T-helper 1 cell treated with Interleukin-12 subunit alpha and Interleukin-12 subunit beta and Interleukin-4 antibody, amounts not matched to agents 30 ng/mL and 1 ng/mL, for 36 hours (primary cell): ENCODE measurements at regions not wholly inside any gene's neighbourhood (a gene's known extent, or its start where the extent isn't known, plus 50 kb on each side); places are given as distances from the start of the nearest gene placed in this dataset.

Experiments used
- intact Hi-C: fragments of 100-400 bp; cut with micrococcal nuclease; formaldehyde crosslinking; loops from one replicate; pipeline ENCODE4 v1.15.1; 2024

DNA sequence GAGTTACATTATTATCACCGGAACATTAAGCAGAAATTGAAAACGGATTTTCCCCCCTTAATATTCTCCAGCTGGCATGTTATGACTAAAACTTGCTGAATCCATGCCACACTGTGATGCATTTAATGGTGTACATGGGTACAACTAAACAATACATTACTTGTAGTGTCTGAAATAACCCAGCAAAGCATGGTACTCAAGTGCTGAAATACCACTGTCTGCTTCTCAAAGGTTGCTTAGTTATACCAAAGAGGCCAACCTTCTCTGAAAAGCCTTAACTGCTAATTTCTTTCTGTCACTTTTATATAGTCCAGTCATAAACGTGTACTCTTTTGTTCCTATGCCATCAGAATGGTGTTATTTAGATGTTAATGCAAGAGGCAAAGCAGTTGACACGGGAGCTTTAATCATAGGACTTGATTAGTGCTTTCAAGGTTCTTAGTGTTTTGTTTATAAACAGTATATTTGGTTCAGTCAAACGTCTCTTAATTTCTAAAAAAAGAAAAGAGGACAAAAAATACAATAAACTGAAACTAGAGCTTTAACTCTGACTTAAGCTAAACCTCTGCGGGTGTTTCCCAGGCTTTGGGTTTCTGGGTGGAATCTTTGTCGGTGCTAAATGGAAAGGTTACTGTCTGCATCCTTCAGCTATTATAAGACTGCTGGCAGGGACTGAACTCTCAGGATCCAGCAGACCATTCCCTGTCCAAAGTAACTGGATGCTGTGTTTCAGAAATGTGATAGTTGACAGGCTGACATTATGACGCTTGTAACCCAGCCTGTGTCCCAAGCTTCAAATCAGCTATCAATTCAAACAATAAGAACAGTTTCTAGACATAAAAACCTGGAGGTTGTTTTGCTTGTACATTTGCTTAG lies 202.6 kb downstream of the PPP1R3A start:
- intact Hi-C loops: no loop called here

DNA sequence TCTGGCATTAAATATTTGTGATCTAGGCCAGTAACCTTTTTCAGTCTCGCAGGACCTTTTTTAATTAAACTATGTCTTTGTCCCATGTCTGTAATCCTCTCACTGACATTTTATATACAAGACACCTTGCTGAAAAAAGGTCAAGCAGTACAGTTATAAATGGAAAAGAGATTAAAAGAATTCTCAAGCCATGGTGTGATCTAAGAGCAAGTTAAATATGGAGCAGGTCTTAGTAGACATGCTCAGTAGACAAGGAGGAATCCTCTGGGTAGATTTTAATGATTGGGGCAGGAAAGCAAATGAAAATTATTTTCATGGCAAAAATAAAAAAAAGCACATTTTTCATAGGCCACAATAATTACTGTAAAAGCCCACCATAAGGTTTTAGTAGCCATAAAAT lies 203.5 kb downstream of the PPP1R3A start:
- intact Hi-C loops: no loop called here

DNA sequence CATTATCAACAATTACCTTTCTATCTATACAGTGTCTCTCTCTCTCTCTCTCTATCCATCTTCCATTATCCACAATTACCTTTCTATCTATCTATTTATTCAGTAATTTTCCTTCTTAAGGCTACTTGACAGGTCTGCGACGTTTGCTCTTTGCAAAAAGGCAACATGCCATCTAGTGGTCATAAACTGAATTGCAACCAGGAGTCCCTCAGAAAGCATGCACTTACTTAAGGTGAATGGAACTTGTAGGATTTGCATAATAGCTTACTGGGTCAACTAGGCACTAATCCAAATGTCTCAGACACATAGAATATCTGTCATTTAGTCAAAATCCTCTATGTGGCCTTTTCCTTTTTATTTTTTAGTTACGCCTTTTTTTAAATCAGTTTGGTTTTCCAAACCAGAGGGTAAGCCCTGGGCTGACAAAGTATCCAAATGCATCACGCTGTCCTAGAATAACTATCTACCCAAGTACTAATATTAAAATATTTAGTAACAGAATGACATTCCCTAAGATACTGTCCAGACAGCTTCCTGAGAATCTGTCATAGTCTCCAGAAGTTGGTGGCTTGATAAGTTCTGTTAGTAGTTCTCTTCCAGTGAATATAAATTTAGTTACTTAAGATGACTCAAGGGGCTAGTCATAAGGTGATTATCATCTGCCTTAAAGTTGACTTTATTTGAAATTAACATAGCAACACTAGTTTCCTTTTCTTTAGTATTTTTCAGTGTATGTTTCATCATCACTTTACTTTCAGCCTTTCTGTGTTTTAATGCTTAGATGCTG lies 208.3 kb downstream of the PPP1R3A start:
- intact Hi-C loops: loop anchor here (2.0 kb wide), 1 partner anchor 1160 kb away; no protein-coding TSS in a partner anchor

DNA sequence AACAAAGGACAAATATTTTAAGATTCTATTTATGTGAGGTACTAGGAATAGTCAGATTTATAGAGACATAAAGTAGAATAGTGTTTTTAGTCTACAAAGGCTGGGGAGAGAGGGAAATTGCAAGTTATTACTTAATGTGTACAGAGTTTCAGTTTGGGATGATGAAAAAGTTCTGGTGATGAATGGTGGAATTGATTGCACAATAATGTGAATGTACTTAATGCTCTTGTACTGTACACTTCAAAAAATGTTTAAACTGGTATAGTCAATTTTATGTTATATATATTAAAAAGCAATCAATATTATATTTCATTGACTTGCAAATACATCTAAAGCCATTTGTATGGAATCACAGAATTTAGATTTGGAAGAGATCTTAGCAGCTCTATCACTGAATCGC lies 213.4 kb downstream of the PPP1R3A start:
- intact Hi-C loops: loop anchor here (10.0 kb wide), 1 partner anchor 1951 kb away; no protein-coding TSS in a partner anchor

DNA sequence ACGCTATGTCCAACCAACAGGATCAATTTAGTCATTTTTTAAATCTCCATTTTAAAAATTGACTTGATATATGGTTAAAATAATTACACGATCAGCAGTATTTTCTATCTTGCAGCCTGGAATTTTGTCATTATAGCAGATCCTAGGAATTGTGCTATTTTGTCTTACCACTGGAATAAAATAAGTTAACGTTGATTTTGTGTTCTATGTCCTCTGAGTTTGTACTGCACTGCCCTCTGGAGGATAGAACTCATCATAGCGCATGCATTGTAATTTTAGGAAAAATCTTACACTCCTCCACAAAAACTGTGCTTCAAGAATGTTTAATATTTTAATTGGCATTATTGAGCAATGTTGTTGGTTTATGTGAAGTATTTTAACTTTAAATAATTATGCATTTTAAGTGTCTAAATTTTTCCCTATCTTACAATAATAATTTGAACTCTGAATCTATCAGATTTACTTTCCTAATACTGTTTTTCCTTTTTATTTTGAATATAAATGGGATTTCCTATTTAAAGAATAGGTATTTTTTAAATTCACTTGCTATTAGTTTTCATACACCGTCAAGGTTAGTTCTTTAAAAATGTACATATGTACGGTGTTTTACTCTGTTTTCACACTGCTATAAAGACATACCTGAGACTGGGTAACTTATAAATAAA lies 220.1 kb downstream of the PPP1R3A start:
- intact Hi-C loops: loop anchor here (1.0 kb wide), 1 partner anchor 1148 kb away; no protein-coding TSS in a partner anchor

DNA sequence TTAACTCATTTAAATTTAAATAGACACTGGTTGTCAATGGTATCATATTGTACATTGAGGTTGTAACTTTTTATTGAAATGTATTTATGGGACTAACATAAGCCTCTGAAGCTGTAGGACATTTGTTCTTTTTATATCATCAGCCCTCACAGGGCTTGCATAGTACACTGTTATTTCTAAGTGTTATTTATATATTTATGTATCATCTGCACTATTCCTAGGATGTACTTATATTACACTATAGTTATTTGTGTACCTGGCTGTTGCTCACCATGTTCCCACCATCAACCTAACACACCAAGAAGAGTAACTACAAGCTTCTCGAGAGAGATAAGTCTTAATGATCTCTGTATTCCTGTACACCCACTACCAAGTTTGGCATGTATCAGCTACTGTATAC lies 224.7 kb downstream of the PPP1R3A start:
- intact Hi-C loops: no loop called here

DNA sequence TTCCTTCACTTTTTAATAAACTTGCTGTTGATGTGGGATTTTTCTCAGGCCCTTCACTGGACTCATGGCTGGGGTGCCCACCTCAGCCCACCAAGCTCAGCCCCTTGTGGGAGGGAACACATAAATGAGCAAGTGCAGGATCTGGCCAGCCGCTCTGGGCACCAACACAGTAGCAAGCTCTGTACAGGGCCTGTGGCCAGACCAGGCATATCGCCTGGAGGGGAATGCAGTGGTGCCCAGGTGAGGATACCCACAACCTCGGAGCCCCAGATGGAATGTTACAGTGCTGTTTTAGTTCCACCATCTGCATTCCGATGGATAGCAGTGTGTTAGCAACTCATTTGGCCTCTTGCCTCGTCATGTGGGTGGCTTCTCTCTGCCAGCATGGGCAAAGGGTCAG lies 234.6 kb downstream of the PPP1R3A start:
- intact Hi-C loops: no loop called here

DNA sequence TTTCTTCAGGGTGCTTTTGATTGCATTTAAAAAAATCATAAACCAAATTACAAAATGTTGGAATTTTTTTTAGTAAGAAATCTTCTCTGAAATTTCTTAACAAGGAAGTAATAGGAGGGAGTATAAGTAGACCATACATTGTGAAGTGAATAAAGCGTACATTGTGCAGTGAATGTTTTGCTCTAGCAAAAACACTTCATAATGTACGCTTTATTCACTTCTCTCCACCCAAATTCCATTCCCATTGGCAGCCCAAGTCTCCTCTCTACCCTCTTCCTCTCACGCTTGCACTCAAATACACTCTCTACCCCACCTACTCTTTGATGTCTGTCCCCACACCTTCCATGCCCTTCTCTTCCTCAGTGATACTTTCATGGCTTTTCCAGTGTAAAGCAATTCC lies 241.0 kb downstream of the PPP1R3A start:
- intact Hi-C loops: no loop called here

DNA sequence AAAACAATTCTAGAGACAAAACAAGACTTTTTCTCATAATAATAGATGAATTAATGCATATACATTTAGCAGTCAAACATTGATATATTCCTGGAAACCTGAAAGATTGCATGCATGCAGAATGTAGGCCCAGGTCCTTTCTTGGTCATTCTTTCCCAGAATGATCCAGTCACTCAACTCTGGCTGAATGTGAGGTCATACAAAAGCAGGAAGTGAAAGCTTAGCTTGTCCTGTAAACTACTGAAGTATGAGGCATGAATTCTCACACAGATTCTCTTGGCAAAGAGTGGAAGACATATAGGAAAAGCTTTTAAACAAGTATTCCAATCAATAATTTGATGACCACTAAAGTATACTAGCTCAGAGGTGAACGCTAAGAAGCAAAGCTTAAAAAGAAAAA lies 253.9 kb downstream of the PPP1R3A start:
- intact Hi-C loops: no loop called here

DNA sequence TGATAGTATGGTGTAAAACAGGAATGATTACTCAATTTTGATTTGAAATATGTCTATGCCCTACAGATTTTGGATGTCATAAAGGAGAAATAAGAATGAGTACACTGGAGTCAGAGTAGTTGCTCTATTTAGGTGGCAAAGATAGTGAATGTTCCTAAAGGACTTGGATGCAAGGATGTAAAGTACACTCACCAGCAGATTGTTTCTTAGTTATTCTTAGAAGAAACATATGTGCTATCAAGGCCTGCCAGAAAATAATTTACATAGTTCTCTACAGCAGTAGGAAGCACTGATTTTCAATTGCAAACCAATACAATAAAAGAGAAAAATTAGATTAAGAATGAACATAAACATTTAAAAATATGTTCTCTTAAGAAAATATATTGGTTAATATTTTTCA lies 259.4 kb downstream of the PPP1R3A start:
- intact Hi-C loops: no loop called here

DNA sequence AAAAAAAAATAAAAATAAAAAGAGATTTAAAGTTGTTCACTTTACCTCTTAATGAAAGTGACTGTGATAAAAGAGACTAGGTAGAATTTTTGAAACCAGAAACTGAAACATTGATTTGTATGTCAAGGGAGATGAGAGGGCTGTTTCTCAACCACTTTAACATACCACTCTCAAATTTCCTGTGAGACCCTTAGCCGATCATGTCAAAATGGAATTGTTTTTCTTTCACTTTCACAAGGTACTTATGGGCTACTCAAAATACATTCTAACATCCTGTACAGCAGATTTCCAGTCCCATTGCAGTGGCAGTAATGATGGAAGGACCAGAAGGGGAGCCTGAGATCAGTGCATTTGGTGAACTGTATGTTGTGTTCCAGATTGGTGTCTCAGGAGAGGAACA lies 261.2 kb downstream of the PPP1R3A start:
- intact Hi-C loops: no loop called here

DNA sequence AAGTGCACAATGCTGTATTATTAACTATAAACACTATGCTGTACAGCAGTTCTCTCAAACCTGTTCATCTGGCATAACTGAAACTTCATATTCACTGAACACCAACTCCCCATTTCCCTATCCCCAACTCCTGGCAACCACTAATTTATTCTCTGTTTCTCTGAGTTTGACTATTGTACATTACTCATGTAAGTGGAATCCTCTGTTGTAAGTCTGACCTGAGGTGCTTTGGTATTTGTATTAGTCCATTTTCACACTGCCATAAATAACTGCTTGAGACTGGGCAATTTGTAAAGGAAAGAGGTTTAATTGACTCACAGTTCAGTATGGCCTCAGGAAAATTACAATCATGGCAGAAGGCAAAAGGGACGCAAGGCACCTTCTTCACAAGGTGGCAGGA lies 266.3 kb downstream of the PPP1R3A start:
- intact Hi-C loops: no loop called here

DNA sequence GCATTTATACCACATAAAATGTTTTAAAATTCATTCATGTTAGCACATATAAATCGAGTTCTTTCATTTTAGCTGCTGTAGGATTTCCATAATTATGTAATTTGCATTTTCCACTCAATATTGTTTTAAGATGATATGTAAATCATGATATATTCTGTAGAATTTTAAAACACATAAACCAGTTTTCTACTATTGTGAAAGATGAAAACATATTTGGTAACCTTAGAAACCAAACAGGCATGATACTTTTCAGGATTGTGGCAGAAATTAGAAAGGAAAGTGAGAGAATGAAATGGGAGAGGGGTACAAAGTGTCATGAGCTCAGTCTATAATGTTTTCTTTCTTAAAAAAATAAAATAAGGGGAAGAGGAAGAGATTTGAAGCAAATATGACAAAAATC lies 269.3 kb downstream of the PPP1R3A start:
- intact Hi-C loops: no loop called here

DNA sequence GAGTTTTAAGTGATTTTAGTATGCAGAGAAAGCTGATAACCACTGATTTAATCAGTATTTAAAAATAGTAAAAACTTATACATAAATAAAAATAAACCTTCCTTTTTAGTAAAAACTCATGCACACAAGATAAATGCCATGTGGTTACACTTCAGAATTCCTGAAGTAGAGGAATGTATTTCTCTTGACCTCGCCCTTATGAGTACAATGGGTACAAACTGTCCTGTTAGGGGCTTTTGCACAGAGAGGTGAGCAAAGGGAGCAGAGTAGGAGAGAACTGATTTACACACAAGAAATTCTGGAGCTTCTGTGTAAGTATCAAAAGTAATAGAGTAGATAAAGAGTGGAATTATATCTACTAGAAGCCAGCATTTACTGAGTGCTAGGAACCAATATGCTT lies 279.6 kb downstream of the PPP1R3A start:
- intact Hi-C loops: no loop called here

DNA sequence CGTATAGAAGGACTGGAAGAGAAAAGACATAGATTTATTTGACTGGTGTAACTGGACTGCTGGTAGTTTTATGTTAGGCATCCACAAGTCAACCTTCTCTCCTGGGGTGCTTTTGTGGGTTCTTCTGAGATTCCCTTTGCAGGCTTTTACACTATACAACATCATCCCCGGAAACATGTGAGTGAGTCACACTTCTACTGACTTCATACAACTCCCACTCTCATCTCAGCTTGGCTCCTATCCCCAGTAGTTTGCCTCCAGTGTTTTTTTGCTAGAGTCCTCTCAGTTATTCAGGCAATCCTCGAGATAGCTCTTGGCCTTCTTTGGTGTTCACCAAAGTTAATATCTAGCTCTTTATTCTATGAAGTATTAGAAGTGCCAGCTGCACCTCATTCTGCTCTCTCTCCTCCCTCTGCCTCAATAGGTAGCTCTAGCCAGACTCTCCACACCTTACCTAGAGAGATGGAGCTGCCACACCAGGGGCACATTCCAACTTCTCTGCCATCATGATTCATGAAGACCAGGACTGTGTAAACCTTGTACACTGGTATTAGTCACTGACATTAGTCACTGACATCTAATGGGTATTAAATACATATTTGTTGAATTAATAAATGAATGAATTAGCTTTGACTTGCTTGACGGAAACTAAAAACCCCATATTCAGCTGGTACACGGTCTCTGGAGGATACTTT lies 281.9 kb downstream of the PPP1R3A start:
- intact Hi-C loops: no loop called here

DNA sequence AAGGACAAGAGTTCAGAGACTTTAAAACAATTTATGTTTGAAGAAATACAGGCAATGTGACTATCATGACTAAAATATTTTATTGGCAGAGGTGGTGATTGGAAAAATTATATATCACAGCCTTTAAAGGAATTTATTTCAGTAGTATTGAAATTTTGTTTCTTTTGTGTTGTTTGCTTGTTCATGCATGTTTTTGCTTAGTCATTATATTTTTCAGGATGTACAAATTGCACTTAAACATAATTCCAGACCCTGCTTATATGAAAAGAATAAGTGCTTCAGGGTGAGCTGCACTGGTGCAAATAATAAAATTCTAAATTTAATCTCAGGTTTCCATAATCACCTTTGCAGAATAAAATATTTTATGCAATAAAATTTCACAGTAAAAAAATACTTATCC lies 283.3 kb downstream of the PPP1R3A start:
- intact Hi-C loops: no loop called here

DNA sequence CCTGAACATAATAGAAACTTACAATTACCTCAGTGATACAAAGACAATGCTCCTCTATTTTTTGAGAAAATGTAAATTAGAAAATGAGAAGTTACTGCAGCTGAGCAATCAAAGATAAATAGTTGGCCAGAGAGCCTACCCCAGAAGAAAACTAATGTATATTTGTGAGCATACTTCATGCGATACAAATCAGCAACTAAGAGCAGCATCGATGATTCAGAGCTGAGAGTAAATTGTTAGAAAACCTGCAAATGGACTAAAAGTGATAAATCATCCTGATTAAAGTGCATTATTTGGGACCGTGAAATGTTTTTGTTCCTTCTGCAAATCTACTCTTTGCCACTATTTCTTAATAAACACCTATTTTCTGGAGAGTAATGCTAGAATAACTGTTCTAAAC lies 285.7 kb downstream of the PPP1R3A start:
- intact Hi-C loops: no loop called here

DNA sequence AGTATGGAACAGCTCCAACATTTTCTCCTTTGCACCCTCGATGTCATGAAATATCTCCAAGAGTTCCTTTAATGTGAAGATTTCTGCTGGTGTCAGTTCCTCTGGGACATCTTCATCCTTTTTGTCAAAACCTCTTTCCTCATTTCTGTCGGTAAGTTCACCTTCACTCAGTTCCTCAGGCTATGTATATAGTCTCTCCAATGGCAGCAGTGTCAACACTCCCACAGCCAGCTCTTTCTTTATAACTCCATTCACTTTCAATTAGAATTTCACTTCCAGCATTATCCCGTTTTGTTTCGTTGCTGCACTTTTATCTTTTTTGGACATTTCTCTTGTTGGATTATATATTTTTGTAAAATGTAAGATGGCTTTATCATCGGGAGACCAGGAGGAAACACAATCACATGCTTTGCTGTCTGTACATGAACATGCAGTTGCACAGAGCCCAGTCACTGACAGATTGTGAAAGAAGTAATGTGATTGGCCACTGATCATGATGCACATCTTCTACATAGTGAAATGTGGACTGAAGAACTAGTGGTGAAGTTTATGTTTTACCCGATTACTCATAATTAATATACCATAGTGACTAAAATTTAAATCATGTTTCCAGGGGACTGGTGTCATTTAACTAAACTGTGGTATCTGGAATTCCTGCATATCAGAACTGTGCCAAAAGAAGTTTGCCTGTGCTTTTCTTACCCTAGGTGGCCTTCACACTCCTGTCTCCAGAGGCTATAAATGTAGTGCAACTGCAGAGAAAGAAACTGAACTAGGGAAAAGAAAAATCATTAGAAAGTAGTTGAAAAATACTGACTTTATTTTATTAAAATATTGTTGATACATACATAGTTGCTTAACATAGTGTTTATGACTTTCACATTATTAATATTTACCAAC lies 289.6 kb downstream of the PPP1R3A start:
- intact Hi-C loops: no loop called here

DNA sequence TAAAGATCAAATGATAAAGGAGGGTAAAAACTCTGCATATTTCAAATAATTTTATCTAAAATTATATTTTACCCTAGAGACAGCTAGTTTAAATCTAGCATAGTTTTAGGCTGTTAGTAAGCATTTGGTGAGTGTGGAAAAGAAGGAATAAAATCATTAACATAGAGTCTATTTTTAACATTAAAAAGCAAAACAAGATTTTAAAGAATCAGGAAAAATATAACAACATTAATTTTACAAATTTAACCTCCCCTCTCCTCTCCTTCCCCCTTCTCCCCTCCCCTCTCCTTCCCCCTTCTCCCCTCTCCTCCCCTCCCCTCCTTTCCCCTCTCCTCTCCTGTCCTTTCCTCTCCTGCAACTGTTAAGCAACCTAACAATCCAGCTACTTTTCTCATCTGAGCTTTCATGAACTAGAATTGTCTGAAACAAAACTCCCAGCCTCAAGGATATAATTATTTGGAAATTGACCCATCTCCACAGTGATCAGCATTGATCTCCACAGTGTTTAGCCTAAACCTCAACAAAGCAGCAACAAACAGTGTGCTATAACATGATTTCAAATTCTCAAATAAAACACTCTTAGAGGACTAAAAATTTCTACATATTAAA lies 293.2 kb downstream of the PPP1R3A start:
- intact Hi-C loops: no loop called here

DNA sequence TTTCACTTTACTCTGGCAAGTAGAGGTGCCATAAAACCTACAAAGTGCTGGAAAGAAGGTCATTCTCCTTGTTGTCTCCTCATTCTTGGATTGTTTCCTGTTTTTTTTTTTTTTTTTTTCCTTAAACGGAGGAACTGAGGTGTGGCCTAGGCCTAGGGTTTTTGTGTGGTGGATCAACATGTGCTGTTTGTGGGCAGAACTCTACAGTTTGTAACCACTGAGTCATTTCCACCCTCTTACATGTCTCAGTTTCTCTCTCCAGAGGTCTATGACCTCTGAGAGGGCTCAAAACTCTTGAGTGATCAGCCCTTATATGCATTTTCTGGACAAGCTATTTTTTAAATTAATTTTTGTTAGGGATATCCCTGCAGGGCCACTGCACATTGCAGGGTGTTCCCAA lies 296.0 kb downstream of the PPP1R3A start:
- intact Hi-C loops: no loop called here
